ENCODE measurements at regions not wholly inside any gene's neighbourhood (a gene's known extent, or its start where the extent isn't known, plus 50 kb on each side); places are given as distances from the start of the nearest gene placed in this dataset.

DNA sequence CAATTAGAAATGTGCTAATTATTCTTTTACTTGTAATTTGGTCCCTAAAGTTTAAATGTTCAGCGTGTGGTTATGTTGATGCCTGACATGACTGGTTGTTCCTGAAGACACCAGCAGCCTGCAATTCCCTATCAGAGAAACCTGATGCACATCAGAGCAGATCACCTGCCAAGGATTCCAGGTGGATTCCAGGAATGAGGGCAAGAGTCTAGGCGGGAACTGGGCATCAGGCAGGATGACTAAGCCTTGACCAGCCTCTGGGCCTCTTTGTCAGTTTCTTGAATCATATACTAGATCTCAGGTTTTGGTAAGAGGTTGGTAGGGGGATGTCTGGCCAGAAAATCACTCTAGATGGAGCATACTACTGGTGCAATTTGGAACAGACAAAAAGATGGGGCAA is 130.7 kb upstream of the TNR start:
- Histone ChIP-seq H3K27me3 (ENCODE audit: insufficient read depth, low read length) (no peaks in the 10 kb centered on the region), H2AFZ (ENCODE audit: insufficient read depth, low read length, poor library complexity) (no peak overlapping the region)

GRCh38 chr1:175873290-175873935 is 130.0 kb upstream of the TNR start:
- H3K36me3 ChIP-seq (ENCODE audit: control insufficient read depth in 1 of 2, insufficient read depth in 2 of 2, low read length in 2 of 2), result no peaks in the 10 kb centered on the region
- no peaks in the 10 kb centered on the region for H3K79me1 ChIP-seq (ENCODE audit: low read length)
- H3K27me3 ChIP-seq (ENCODE audit: insufficient read depth, low read length), result no peaks in the 10 kb centered on the region
- no peak overlapping the region for H4K8ac ChIP-seq (ENCODE audit: low read depth, low read length)
- no peak overlapping the region for H3K18ac ChIP-seq (ENCODE audit: low read length)
- H3K9me3 ChIP-seq (ENCODE audit: insufficient read depth, low read depth, low read length), result no peaks in the 10 kb centered on the region
- no peak overlapping the region for H2AK5ac ChIP-seq (ENCODE audit: low read length)
- no peak overlapping the region for H2BK5ac ChIP-seq (ENCODE audit: low read depth, low read length, poor library complexity)
- no peaks in the 10 kb centered on the region for H3K79me2 ChIP-seq (ENCODE audit: control insufficient read depth, insufficient read depth, low read length, poor library complexity)
- no peak overlapping the region for H3K4me3 ChIP-seq (ENCODE audit: low read depth, low read length)
- H3K4ac ChIP-seq (ENCODE audit: low read depth, low read length), result no peak overlapping the region
- no peak overlapping the region for H3K23ac ChIP-seq (ENCODE audit: low read length)
- no peak overlapping the region for H4K12ac ChIP-seq (ENCODE audit: low read depth, low read length)
- no peak overlapping the region for H2BK12ac ChIP-seq (ENCODE audit: low read length)
- H2AFZ ChIP-seq (ENCODE audit: insufficient read depth, low read length, poor library complexity), result no peak overlapping the region
- no peak overlapping the region for H4K91ac ChIP-seq (ENCODE audit: low read depth, low read length)
- WGBS (ENCODE audit: extremely low coverage, insufficient coverage, insufficient read length), result no CpG with 5 or more reads among the region's 6 CpGs
- H3K9ac ChIP-seq (ENCODE audit: low read length), result no peak overlapping the region
- DNase-seq, result no peak
- H3K14ac ChIP-seq (ENCODE audit: low read length), result no peak overlapping the region
- no peak overlapping the region for H2BK120ac ChIP-seq (ENCODE audit: insufficient read depth, low read length, poor library complexity)
- H3K27ac ChIP-seq (ENCODE audit: low read depth, low read length), result no peak overlapping the region
- peaks cover 0 to 4% of the 10 kb centered on the region in 2 experiments for H3K4me1 ChIP-seq (ENCODE audit: control insufficient read depth in 1 of 2, insufficient read depth in 2 of 2, low read length in 2 of 2)
- no peak overlapping the region for H3K4me2 ChIP-seq (ENCODE audit: low read length)

More for the DNA sequence above, 130.7 kb upstream of the TNR start:
- Histone ChIP-seq H2BK120ac (ENCODE audit: insufficient read depth, low read length, poor library complexity) (no peak overlapping the region), H3K27ac (ENCODE audit: low read depth, low read length) (no peak overlapping the region), H3K4me2 (ENCODE audit: low read length) (no peak overlapping the region), H4K12ac (ENCODE audit: low read depth, low read length) (no peak overlapping the region), H3K4me1 (ENCODE audit: control insufficient read depth in 1 of 2, insufficient read depth in 2 of 2, low read length in 2 of 2) (peaks cover 0 to 4% of the 10 kb centered on the region in 2 experiments), H2BK12ac (ENCODE audit: low read length) (no peak overlapping the region), H3K9ac (ENCODE audit: low read length) (no peak overlapping the region), H2AK5ac (ENCODE audit: low read length) (no peak overlapping the region), H3K79me2 (ENCODE audit: control insufficient read depth, insufficient read depth, low read length, poor library complexity) (no peaks in the 10 kb centered on the region), H3K18ac (ENCODE audit: low read length) (no peak overlapping the region), H3K23ac (ENCODE audit: low read length) (no peak overlapping the region), H3K36me3 (ENCODE audit: control insufficient read depth in 1 of 2, insufficient read depth in 2 of 2, low read length in 2 of 2) (no peaks in the 10 kb centered on the region), H3K14ac (ENCODE audit: low read length) (no peak overlapping the region), H4K91ac (ENCODE audit: low read depth, low read length) (no peak overlapping the region), H3K79me1 (ENCODE audit: low read length) (no peaks in the 10 kb centered on the region), H2BK5ac (ENCODE audit: low read depth, low read length, poor library complexity) (no peak overlapping the region), H3K4me3 (ENCODE audit: low read depth, low read length) (no peak overlapping the region), H3K9me3 (ENCODE audit: insufficient read depth, low read depth, low read length) (no peaks in the 10 kb centered on the region), H4K8ac (ENCODE audit: low read depth, low read length) (no peak overlapping the region), H3K4ac (ENCODE audit: low read depth, low read length) (no peak overlapping the region)
- no CpG with 5 or more reads among the region's 2 CpGs for WGBS (ENCODE audit: extremely low coverage, insufficient coverage, insufficient read length)
- DNase-seq, result peak; percentile 54 to 80

- no peak overlapping the region for H3K4me2 ChIP-seq (ENCODE audit: low read length)
- H3K14ac ChIP-seq (ENCODE audit: low read length), result no peak overlapping the region
- no peaks in the 10 kb centered on the region for H3K36me3 ChIP-seq (ENCODE audit: control insufficient read depth in 1 of 2, insufficient read depth in 2 of 2, low read length in 2 of 2)
- no peak overlapping the region for H2AFZ ChIP-seq (ENCODE audit: insufficient read depth, low read length, poor library complexity)
- H3K4ac ChIP-seq (ENCODE audit: low read depth, low read length), result no peak overlapping the region
- no peak overlapping the region for H2AK5ac ChIP-seq (ENCODE audit: low read length)
- H3K18ac ChIP-seq (ENCODE audit: low read length), result no peak overlapping the region
- no peak overlapping the region for H3K23ac ChIP-seq (ENCODE audit: low read length)
- no peak overlapping the region for H3K4me3 ChIP-seq (ENCODE audit: low read depth, low read length)
- H4K91ac ChIP-seq (ENCODE audit: low read depth, low read length), result no peak overlapping the region
- no peak overlapping the region for H2BK12ac ChIP-seq (ENCODE audit: low read length)
- H2BK120ac ChIP-seq (ENCODE audit: insufficient read depth, low read length, poor library complexity), result no peak overlapping the region
- H3K9me3 ChIP-seq (ENCODE audit: insufficient read depth, low read depth, low read length), result no peaks in the 10 kb centered on the region
- no peak overlapping the region for H3K9ac ChIP-seq (ENCODE audit: low read length)
- H4K12ac ChIP-seq (ENCODE audit: low read depth, low read length), result no peak overlapping the region
- no peak overlapping the region for H3K27ac ChIP-seq (ENCODE audit: low read depth, low read length)
- H3K4me1 ChIP-seq (ENCODE audit: control insufficient read depth in 1 of 2, insufficient read depth in 2 of 2, low read length in 2 of 2), result peaks cover 0 to 4% of the 10 kb centered on the region in 2 experiments
- no peak for DNase-seq
- no peak overlapping the region for H4K8ac ChIP-seq (ENCODE audit: low read depth, low read length)
- H3K79me1 ChIP-seq (ENCODE audit: low read length), result no peaks in the 10 kb centered on the region
- no peaks in the 10 kb centered on the region for H3K79me2 ChIP-seq (ENCODE audit: control insufficient read depth, insufficient read depth, low read length, poor library complexity)
- no peak overlapping the region for H2BK5ac ChIP-seq (ENCODE audit: low read depth, low read length, poor library complexity)
- WGBS (ENCODE audit: extremely low coverage, insufficient coverage, insufficient read length), result no CpG with 5 or more reads among the region's 4 CpGs
- H3K27me3 ChIP-seq (ENCODE audit: insufficient read depth, low read length), result no peaks in the 10 kb centered on the region
These were observed 129.2 kb upstream of the TNR start for GRCh38 chr1:175872588-175872987.

- H3K79me2 ChIP-seq (ENCODE audit: control insufficient read depth, insufficient read depth, low read length, poor library complexity), result no peaks in the 10 kb centered on the region
- H4K12ac ChIP-seq (ENCODE audit: low read depth, low read length), result no peak overlapping the region
- H3K27me3 ChIP-seq (ENCODE audit: insufficient read depth, low read length), result no peaks in the 10 kb centered on the region
- H3K4me1 ChIP-seq (ENCODE audit: control insufficient read depth in 1 of 2, insufficient read depth in 2 of 2, low read length in 2 of 2), result peaks cover 0 to 6% of the 10 kb centered on the region in 2 experiments
- H3K23ac ChIP-seq (ENCODE audit: low read length), result no peak overlapping the region
- no peak overlapping the region for H3K9ac ChIP-seq (ENCODE audit: low read length)
- H2AK5ac ChIP-seq (ENCODE audit: low read length), result no peak overlapping the region
- no peak for DNase-seq
- H3K79me1 ChIP-seq (ENCODE audit: low read length), result no peaks in the 10 kb centered on the region
- WGBS (ENCODE audit: extremely low coverage, insufficient coverage, insufficient read length), result no CpG with 5 or more reads among the region's 4 CpGs
- H2BK120ac ChIP-seq (ENCODE audit: insufficient read depth, low read length, poor library complexity), result no peak overlapping the region
- no peak overlapping the region for H4K91ac ChIP-seq (ENCODE audit: low read depth, low read length)
- H2BK5ac ChIP-seq (ENCODE audit: low read depth, low read length, poor library complexity), result no peak overlapping the region
- no peak overlapping the region for H2AFZ ChIP-seq (ENCODE audit: insufficient read depth, low read length, poor library complexity)
- H2BK12ac ChIP-seq (ENCODE audit: low read length), result no peak overlapping the region
- no peak overlapping the region for H3K4ac ChIP-seq (ENCODE audit: low read depth, low read length)
- H3K36me3 ChIP-seq (ENCODE audit: control insufficient read depth in 1 of 2, insufficient read depth in 2 of 2, low read length in 2 of 2), result no peaks in the 10 kb centered on the region
- H3K14ac ChIP-seq (ENCODE audit: low read length), result no peak overlapping the region
- no peaks in the 10 kb centered on the region for H3K9me3 ChIP-seq (ENCODE audit: insufficient read depth, low read depth, low read length)
- no peak overlapping the region for H3K27ac ChIP-seq (ENCODE audit: low read depth, low read length)
- H3K4me2 ChIP-seq (ENCODE audit: low read length), result no peak overlapping the region
- no peak overlapping the region for H4K8ac ChIP-seq (ENCODE audit: low read depth, low read length)
- no peak overlapping the region for H3K4me3 ChIP-seq (ENCODE audit: low read depth, low read length)
- H3K18ac ChIP-seq (ENCODE audit: low read length), result no peak overlapping the region
These were observed 128.3 kb upstream of the TNR start for GRCh38 chr1:175871647-175872046.
